GM12874 (cell line): ENCODE measurements at regions not wholly inside any gene's neighbourhood (a gene's known extent, or its start where the extent isn't known, plus 50 kb on each side); places are given as distances from the start of the nearest gene placed in this dataset.

Experiments used
- CTCF ChIP-seq: IDR thresholded peaks from 2 replicates; pipeline ENCODE4 v1.5.1; 2011; ENCODE audit warnings: low read depth, mild to moderate bottlenecking, control low read depth, low read length, moderate library complexity; ENCODE audit not compliant: insufficient read depth

DNA sequence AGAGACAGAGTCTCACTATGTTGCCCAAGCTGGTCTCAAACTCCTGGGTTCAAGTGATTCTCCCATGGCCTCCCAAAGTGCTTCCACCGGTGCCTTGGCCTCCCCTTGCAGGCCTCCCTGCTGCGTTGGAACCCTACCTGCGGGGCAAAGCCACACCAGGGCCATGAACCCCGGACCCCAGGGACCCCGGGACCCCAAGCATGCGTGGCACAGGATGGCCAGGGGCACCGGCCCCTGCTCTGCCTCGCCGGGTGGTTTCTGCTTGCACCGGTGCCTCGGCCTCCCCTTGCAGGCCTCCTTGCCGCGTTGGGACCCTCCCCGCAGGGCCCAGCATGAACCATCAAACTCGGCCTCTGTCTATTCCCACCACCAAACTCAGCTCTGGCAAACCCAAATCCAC is 301.0 kb upstream of the NPVF start:
- no peak for TF ChIP-seq CTCF

DNA sequence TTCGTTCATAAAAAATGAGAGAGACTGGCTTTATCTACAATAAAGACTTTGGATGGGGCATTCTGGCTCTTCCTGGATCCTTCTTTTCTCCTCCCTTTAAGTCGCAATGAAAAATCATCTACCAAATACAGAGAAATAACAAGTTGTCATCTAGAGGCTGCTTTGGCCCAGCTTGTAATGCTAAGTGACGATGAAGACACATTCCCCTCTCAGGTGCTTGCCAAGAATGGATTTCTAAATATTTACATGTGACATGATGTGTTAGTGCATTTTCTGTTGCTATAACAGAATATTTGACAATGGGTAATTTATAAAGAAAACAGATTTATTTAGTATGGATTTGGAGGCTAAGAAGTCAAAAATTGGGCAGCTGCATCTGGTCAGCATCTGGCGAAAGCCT is 308.6 kb upstream of the NPVF start:
- TF ChIP-seq CTCF: no peak

- no peak for TF ChIP-seq CTCF
Measured at GRCh38 chr7:25537662-25538375, 309.5 kb upstream of the NPVF start.

- TF ChIP-seq CTCF: no peak
Measured at GRCh38 chr7:25541094-25541821, 313.0 kb upstream of the NPVF start.

DNA sequence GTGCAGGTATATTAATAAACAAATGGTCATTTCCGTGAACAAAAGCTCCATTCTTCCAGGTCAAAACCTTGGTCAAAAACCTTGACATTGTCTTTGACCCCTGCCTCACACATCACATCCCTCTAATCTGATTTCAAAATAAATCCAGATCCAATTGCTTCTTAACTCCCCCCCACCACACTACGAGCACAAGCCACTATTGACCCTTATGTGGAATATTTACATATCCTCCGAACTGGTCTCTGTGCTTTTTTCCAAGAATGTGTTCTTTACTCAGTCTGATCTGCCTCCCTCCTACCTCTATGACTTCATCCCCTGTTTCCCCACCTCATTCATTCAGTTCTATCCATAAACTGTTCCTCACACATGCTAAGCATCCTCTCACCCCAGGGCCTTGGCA is 313.6 kb upstream of the NPVF start:
- TF ChIP-seq CTCF: no peak

GRCh38 chr7:25543210-25543609 is 314.9 kb upstream of the NPVF start:
- no peak for TF ChIP-seq CTCF

DNA sequence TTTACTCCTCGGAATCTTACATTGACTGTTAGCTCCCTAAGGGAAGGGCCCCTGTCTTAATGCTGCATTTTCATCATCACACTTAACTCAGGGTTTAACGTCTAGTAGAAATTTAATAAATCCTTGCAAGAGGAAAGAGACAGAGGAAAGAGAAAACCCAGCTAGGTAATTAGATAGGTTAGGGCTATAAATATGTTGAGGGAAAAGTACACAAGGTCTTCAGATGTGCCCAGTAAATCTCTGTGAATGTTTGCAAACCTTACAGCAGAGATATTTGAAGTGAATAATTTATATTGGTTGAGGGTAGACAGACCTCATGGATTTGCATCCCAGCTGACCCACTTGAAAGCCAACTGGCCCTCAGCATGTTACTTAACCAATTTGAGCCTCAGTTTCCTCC is 315.5 kb upstream of the NPVF start:
- no peak for TF ChIP-seq CTCF
